Loucy (cell line): ENCODE measurements at regions not wholly inside any gene's neighbourhood (a gene's known extent, or its start where the extent isn't known, plus 50 kb on each side); places are given as distances from the start of the nearest gene placed in this dataset.

Source experiments
- H2AFZ ChIP-seq: fragments of 200-600 bp; sonication (generic); 2 replicates; pipeline ENCODE4 v1.6.0; 2016; ENCODE audit warnings: antibody characterized with exemption, mild to moderate bottlenecking, low read length, moderate library complexity
- H3F3A ChIP-seq: fragments of 200-600 bp; 2 replicates; pipeline ENCODE4 v1.6.0; 2016; ENCODE audit warnings: antibody characterized with exemption, low read depth, mild to moderate bottlenecking
- H3K27me3 ChIP-seq: fragments of 200-600 bp; sonication (generic); 2 replicates; pipeline ENCODE4 v1.6.1; 2014; ENCODE audit warnings: low read length, mild to moderate bottlenecking; ENCODE audit not compliant: insufficient read depth, poor library complexity, severe bottlenecking
- H3K36me3 ChIP-seq: fragments of 200-600 bp; sonication (generic); 2 replicates; pipeline ENCODE4 v1.6.1; 2016; ENCODE audit warnings: low read length; ENCODE audit not compliant: insufficient read depth
- H3K4me1 ChIP-seq: fragments of 200-600 bp; sonication (generic); 2 replicates; pipeline ENCODE4 v1.5.1; 2014; ENCODE audit warnings: low read length, mild to moderate bottlenecking; ENCODE audit not compliant: insufficient read depth, poor library complexity, severe bottlenecking
- H3K4me2 ChIP-seq: fragments of 200-600 bp; sonication (generic); 2 replicates; pipeline ENCODE4 v1.6.0; 2014; ENCODE audit warnings: antibody characterized with exemption, low read length, low read depth, mild to moderate bottlenecking; ENCODE audit not compliant: poor library complexity, severe bottlenecking
- H3K4me3 ChIP-seq: fragments of 200-600 bp; sonication (generic); 2 replicates; pipeline ENCODE4 v1.5.1; 2014; ENCODE audit warnings: low read length, mild to moderate bottlenecking, mixed read lengths; ENCODE audit not compliant: poor library complexity, severe bottlenecking
- H3K79me2 ChIP-seq: fragments of 200-600 bp; sonication (generic); 2 replicates; pipeline ENCODE4 v1.6.1; 2014; ENCODE audit warnings: low read length; ENCODE audit not compliant: insufficient read depth
- H3K9ac ChIP-seq: fragments of 200-600 bp; sonication (generic); 2 replicates; pipeline ENCODE4 v1.6.0; 2014; ENCODE audit warnings: mild to moderate bottlenecking, low read depth, low read length, moderate library complexity; ENCODE audit not compliant: poor library complexity, severe bottlenecking
- H3K9me2 ChIP-seq: fragments of 200-600 bp; sonication (generic); replicated peaks from 2 replicates; pipeline ENCODE4 v1.6.1; 2016; ENCODE audit warnings: low read depth, low read length, mixed read lengths
- H3K9me3 ChIP-seq: fragments of 200-600 bp; sonication (generic); 2 replicates; pipeline ENCODE4 v1.6.1; 2014; ENCODE audit warnings: mild to moderate bottlenecking, antibody characterized with exemption, low read length, low read depth; ENCODE audit not compliant: insufficient read depth
- H4K20me1 ChIP-seq: fragments of 200-600 bp; sonication (generic); 2 replicates; pipeline ENCODE4 v1.6.0; 2014; ENCODE audit warnings: antibody characterized with exemption, low read length, mild to moderate bottlenecking; ENCODE audit not compliant: insufficient read depth, poor library complexity, severe bottlenecking
- CTCF ChIP-seq: fragments of 200-600 bp; sonication (generic); conservative IDR thresholded peaks from 2 replicates; pipeline ENCODE4 v1.5.1; 2014; ENCODE audit warnings: mild to moderate bottlenecking, antibody characterized with exemption, low read length
- EZH2phosphoT487 ChIP-seq: fragments of 200-600 bp; IDR thresholded peaks from 2 replicates; pipeline ENCODE4 v1.6.1; 2018; ENCODE audit warnings: antibody characterized with exemption, mild to moderate bottlenecking, moderate library complexity, borderline replicate concordance

- H4K20me1 ChIP-seq: no peaks in the 10 kb centered on the region
- H2AFZ ChIP-seq: no peak overlapping the region
- no peak overlapping the region for H3K4me3 ChIP-seq
- H3K9me2 ChIP-seq: no peaks in the 10 kb centered on the region
- peaks cover 18% of the 10 kb centered on the region for H3K4me1 ChIP-seq
- no peaks in the 10 kb centered on the region for H3K79me2 ChIP-seq
- H3F3A ChIP-seq: no peaks in the 10 kb centered on the region
- TF ChIP-seq EZH2phosphoT487: no peak
- TF ChIP-seq CTCF: no peak
- no peaks in the 10 kb centered on the region for H3K27me3 ChIP-seq
- H3K4me2 ChIP-seq: no peak overlapping the region
- no peaks in the 10 kb centered on the region for H3K9me3 ChIP-seq
- no peaks in the 10 kb centered on the region for H3K36me3 ChIP-seq
- H3K9ac ChIP-seq: no peak overlapping the region
These were observed 597.7 kb downstream of the CCDC171 start for GRCh38 chr9:16150501-16150900.

GRCh38 chr9:16150938-16151650 is 598.3 kb downstream of the CCDC171 start:
- Histone ChIP-seq H3K9ac (no peak overlapping the region), H3F3A (no peaks in the 10 kb centered on the region), H3K79me2 (no peaks in the 10 kb centered on the region), H3K4me3 (no peak overlapping the region), H4K20me1 (no peaks in the 10 kb centered on the region), H2AFZ (no peak overlapping the region), H3K36me3 (no peaks in the 10 kb centered on the region), H3K4me2 (no peak overlapping the region), H3K4me1 (peaks cover 18% of the 10 kb centered on the region), H3K27me3 (no peaks in the 10 kb centered on the region), H3K9me3 (no peaks in the 10 kb centered on the region), H3K9me2 (no peaks in the 10 kb centered on the region)
- TF ChIP-seq CTCF: no peak
- TF ChIP-seq EZH2phosphoT487: no peak

GRCh38 chr9:16152276-16153101 is 599.6 kb downstream of the CCDC171 start:
- Histone ChIP-seq H3K27me3 (no peaks in the 10 kb centered on the region), H3K9ac (no peak overlapping the region), H3K4me2 (no peak overlapping the region), H3K36me3 (no peaks in the 10 kb centered on the region), H3F3A (no peaks in the 10 kb centered on the region), H3K9me2 (no peaks in the 10 kb centered on the region), H2AFZ (no peak overlapping the region), H3K9me3 (no peaks in the 10 kb centered on the region), H3K4me3 (no peak overlapping the region), H3K79me2 (no peaks in the 10 kb centered on the region), H4K20me1 (no peaks in the 10 kb centered on the region), H3K4me1 (peaks cover 18% of the 10 kb centered on the region)
- no peak for TF ChIP-seq EZH2phosphoT487
